A549 (cell line): ENCODE measurements at regions not wholly inside any gene's neighbourhood (a gene's known extent, or its start where the extent isn't known, plus 50 kb on each side); places are given as distances from the start of the nearest gene placed in this dataset.

Source experiments
- EHMT2 ChIP-seq: fragments of 200-600 bp; sonication (generic); IDR thresholded peaks from 2 replicates; pipeline ENCODE4 v1.6.1; 2016; ENCODE audit warnings: antibody characterized with exemption, low read depth, mild to moderate bottlenecking, moderate library complexity
- EP300 ChIP-seq, 2 experiments: fragments of >200 bp; sonication (Bioruptor Twin); formaldehyde crosslinking; IDR thresholded peaks; 2 replicates in 1 of 2; 3 replicates in 1 of 2; pipeline ENCODE4 v1.6.1; 2016 to 2017
- FOSL2 ChIP-seq, 2 experiments: fragments of 450-650 bp in 1 of 2; fragments of >200 bp in 1 of 2; sonication (Bioruptor Twin) in 1 of 2; formaldehyde crosslinking; IDR thresholded peaks; 2 replicates each; pipeline versions ENCODE4 v1.5.0 to v1.6.1; 2016 to 2020; ENCODE audit warnings: mild to moderate bottlenecking in 1 of 2, moderate library complexity in 1 of 2
- JUN ChIP-seq, 2 experiments: fragments of >200 bp; sonication (Bioruptor Twin); formaldehyde crosslinking; IDR thresholded peaks; 2 replicates in 1 of 2; 3 replicates in 1 of 2; pipeline ENCODE4 v1.6.1; 2016 to 2017
- NFE2L2 ChIP-seq: fragments of 150-350 bp; conservative IDR thresholded peaks from 2 replicates; pipeline ENCODE4 v1.6.1; 2014; ENCODE audit warnings: low read length
- NR3C1 ChIP-seq: fragments of >200 bp; sonication (Bioruptor Twin); formaldehyde crosslinking; IDR thresholded peaks from 3 replicates; pipeline ENCODE4 v1.6.1; 2017
- POLR2A ChIP-seq: IDR thresholded peaks from 2 replicates; pipeline ENCODE4 v1.6.1; 2012; ENCODE audit warnings: mild to moderate bottlenecking, low read length
- ZFP36 ChIP-seq: fragments of 450-650 bp; IDR thresholded peaks from 2 replicates; pipeline ENCODE4 v1.6.1; 2014; ENCODE audit warnings: borderline replicate concordance; ENCODE audit not compliant: partially characterized antibody
- TF ChIP-seq, protein P1 (sequence below): fragments of >200 bp; sonication (Bioruptor Twin); formaldehyde crosslinking; IDR thresholded peaks from 3 replicates; pipeline ENCODE4 v1.5.1; 2016

DNA sequence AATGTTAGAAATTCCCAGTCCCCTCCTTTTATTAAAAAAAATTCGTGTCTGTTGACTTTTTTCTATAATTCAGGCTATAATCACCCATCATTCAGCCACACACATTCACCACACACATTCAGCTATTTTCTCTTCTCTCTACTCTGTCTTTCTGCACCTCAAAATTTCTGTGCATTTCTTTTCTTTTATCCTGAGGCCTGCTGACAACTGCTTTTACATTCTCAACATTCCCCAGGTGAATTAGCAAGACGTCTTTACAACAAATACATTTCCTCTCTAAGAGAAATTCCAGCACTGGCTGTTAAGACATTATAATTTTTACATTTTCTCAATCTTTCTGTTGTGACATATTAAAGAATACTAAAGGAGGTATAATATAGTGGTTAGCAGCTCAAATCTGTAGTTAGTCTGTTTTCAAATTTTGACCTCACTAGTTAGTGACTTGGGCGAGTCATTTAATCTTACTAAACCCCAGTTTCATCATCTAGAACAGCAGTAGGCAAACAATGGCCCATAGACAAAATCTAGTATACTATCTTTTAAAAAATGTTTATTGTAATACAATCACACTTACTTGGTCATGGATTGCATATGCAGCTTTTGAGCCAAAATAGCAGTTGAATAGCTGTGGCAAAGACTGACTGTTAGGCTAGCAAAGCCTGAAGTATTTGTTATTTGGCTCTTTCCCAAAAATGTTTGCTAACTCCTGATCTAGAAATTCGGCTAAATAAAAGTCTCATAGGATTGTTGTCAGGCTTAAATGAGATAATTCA is 350.7 kb downstream of the NSUN3 start:
- TF ChIP-seq ZFP36 (no peak), POLR2A (no peak), JUN (IDR thresholded peaks at IDR 0.05) (no peak), EP300 (IDR thresholded peaks at IDR 0.05) (no peak), NFE2L2 (no peak), EHMT2 (no peak), NR3C1 (no peak), FOSL2 (IDR thresholded peaks at IDR 0.05) (no peak), FOSL2 (CRISPR knock-in tag; IDR thresholded peaks at IDR 0.05) (no peak)
- TF ChIP-seq, protein P1, sequence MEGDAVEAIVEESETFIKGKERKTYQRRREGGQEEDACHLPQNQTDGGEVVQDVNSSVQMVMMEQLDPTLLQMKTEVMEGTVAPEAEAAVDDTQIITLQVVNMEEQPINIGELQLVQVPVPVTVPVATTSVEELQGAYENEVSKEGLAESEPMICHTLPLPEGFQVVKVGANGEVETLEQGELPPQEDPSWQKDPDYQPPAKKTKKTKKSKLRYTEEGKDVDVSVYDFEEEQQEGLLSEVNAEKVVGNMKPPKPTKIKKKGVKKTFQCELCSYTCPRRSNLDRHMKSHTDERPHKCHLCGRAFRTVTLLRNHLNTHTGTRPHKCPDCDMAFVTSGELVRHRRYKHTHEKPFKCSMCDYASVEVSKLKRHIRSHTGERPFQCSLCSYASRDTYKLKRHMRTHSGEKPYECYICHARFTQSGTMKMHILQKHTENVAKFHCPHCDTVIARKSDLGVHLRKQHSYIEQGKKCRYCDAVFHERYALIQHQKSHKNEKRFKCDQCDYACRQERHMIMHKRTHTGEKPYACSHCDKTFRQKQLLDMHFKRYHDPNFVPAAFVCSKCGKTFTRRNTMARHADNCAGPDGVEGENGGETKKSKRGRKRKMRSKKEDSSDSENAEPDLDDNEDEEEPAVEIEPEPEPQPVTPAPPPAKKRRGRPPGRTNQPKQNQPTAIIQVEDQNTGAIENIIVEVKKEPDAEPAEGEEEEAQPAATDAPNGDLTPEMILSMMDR, result no peak
